HEK293T (cell line): ENCODE measurements at regions not wholly inside any gene's neighbourhood (a gene's known extent, or its start where the extent isn't known, plus 50 kb on each side); places are given as distances from the start of the nearest gene placed in this dataset.

Source experiments
- CTCF ChIA-PET: fragments of 350-600 bp; formaldehyde crosslinking; extraction: SDS; loops from one replicate; lab custom pipeline; 2021; ENCODE audit warnings: antibody characterized with exemption, inconsistent platforms; lab: Yijun Ruan, JAX
- POLR2A ChIA-PET: fragments of 350-600 bp; formaldehyde crosslinking; extraction: SDS; loops from one replicate; lab custom pipeline; 2020; ENCODE audit warnings: antibody characterized with exemption, inconsistent platforms; lab: Yijun Ruan, JAX
- DNase-seq: peaks from one replicate; pipeline ENCODE4 v3.0.0; 2012; ENCODE audit warnings: mixed read lengths; ENCODE audit errors: extremely low spot score
- ARNT ChIP-seq: fragments of 450-650 bp; IDR thresholded peaks from 2 replicates; pipeline ENCODE4 v1.6.1; 2017; ENCODE audit warnings: mild to moderate bottlenecking
- BHLHE40 ChIP-seq: fragments of 450-650 bp; IDR thresholded peaks from 2 replicates; pipeline ENCODE4 v1.6.1; 2016; ENCODE audit warnings: mild to moderate bottlenecking, moderate library complexity, borderline replicate concordance
- CTBP1 ChIP-seq: fragments of 450-650 bp; IDR thresholded peaks from 2 replicates; pipeline ENCODE4 v1.6.1; 2016; ENCODE audit warnings: borderline replicate concordance
- ELF4 ChIP-seq: fragments of 450-650 bp; IDR thresholded peaks from 2 replicates; pipeline ENCODE4 v1.6.1; 2017; ENCODE audit warnings: antibody characterized with exemption
- FOXA1 ChIP-seq: fragments of 450-650 bp; IDR thresholded peaks from 2 replicates; pipeline ENCODE4 v1.6.1; 2016; ENCODE audit warnings: mild to moderate bottlenecking
- FOXK2 ChIP-seq: fragments of 450-650 bp; IDR thresholded peaks from 2 replicates; pipeline ENCODE4 v1.6.1; 2016; ENCODE audit warnings: mild to moderate bottlenecking
- FOXM1 ChIP-seq: fragments of 450-650 bp; IDR thresholded peaks from 2 replicates; pipeline ENCODE4 v1.6.1; 2017; ENCODE audit warnings: mild to moderate bottlenecking, borderline replicate concordance
- HDGF ChIP-seq: fragments of 450-650 bp; IDR thresholded peaks from 2 replicates; pipeline ENCODE4 v1.6.1; 2017; ENCODE audit warnings: antibody characterized with exemption, borderline replicate concordance
- L3MBTL2 ChIP-seq: fragments of 450-650 bp; conservative IDR thresholded peaks from 2 replicates; pipeline ENCODE4 v1.6.1; 2016; ENCODE audit warnings: mild to moderate bottlenecking
- LEF1 ChIP-seq: fragments of 450-650 bp; IDR thresholded peaks from 2 replicates; pipeline ENCODE4 v1.6.1; 2017; ENCODE audit warnings: mild to moderate bottlenecking, borderline replicate concordance
- NFRKB ChIP-seq: fragments of 450-650 bp; IDR thresholded peaks from 2 replicates; pipeline ENCODE4 v1.6.1; 2016; ENCODE audit warnings: mild to moderate bottlenecking, moderate library complexity
- SP1 ChIP-seq: fragments of 450-650 bp; IDR thresholded peaks from 2 replicates; pipeline ENCODE4 v1.6.1; 2017
- SUZ12 ChIP-seq: fragments of 450-650 bp; IDR thresholded peaks from 2 replicates; pipeline ENCODE4 v1.6.1; 2016; ENCODE audit warnings: mild to moderate bottlenecking
- TARDBP ChIP-seq: fragments of 450-650 bp; IDR thresholded peaks from 2 replicates; pipeline ENCODE4 v1.6.1; 2016
- ZNF384 ChIP-seq: fragments of 450-650 bp; IDR thresholded peaks from 2 replicates; pipeline ENCODE4 v1.6.1; 2016
- TF ChIP-seq, protein P1 (sequence below): fragments of 450-650 bp; IDR thresholded peaks from 2 replicates; pipeline ENCODE4 v1.6.1; 2016

DNA sequence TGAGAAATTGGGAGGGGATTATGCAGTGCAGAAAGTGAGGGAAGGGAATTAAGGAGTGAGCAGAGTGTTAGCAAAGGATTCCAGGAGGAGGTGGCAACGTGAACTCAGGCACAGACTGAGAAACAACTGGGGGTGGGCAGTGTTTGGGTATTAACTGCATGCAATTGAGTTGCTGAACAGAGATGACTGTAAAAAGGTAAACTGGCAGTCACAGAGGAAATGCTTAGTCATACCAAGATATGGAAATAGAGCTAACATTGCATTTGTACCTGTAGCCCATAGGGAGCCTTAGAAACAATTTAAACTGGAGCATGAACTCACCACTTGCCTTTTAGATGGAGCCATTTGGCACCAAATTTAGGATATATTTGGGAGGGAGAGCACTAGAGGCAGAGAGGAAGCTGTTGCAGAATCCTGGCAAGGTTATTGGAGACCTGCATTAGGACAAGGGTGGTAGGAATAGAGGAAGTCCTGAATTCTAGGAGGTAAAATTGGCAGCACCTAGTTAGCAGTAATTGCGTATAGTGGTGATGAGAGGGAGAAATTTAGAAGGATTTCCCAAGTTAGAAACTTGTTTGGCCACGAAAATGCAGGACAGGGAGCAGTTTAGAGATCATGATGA is 100.6 kb upstream of the FRY start:
- POLR2A ChIA-PET = no interaction called here
- CTCF ChIA-PET = no interaction called here
- TF ChIP-seq NFRKB (no peak), TARDBP (no peak), CTBP1 (no peak), ELF4 (no peak), FOXM1 (no peak), ARNT (no peak), FOXA1 (no peak)
- TF ChIP-seq, protein P1, sequence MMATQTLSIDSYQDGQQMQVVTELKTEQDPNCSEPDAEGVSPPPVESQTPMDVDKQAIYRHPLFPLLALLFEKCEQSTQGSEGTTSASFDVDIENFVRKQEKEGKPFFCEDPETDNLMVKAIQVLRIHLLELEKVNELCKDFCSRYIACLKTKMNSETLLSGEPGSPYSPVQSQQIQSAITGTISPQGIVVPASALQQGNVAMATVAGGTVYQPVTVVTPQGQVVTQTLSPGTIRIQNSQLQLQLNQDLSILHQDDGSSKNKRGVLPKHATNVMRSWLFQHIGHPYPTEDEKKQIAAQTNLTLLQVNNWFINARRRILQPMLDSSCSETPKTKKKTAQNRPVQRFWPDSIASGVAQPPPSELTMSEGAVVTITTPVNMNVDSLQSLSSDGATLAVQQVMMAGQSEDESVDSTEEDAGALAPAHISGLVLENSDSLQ = no peak
- no peak for DNase-seq

DNA sequence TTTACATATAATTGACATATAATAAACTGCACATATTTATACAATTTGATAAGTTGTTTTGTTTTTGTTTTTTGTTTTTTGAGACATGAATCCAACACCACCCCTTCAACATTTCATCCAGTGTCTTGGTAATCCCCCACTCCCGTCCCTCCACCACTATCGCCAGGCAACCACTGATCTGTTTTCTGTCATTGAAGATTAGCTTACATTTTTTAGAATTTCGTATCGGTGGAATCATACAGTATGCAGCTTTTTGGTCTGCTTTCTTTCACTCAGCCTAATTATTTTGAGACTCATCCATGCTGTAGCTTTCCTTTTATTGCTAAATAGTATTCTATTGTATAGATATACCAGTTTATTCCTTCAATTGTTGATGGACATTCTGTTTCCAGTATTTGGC is 94.1 kb upstream of the FRY start:
- TF ChIP-seq SP1 (no peak), TARDBP (no peak), FOXM1 (no peak), BHLHE40 (no peak), L3MBTL2 (no peak), CTBP1 (no peak), HDGF (no peak), SUZ12 (no peak), ZNF384 (no peak), ELF4 (no peak), NFRKB (no peak), FOXA1 (no peak), LEF1 (no peak), FOXK2 (no peak), ARNT (no peak)
- TF ChIP-seq, protein P1 = no peak
- POLR2A ChIA-PET = no interaction called here

DNA sequence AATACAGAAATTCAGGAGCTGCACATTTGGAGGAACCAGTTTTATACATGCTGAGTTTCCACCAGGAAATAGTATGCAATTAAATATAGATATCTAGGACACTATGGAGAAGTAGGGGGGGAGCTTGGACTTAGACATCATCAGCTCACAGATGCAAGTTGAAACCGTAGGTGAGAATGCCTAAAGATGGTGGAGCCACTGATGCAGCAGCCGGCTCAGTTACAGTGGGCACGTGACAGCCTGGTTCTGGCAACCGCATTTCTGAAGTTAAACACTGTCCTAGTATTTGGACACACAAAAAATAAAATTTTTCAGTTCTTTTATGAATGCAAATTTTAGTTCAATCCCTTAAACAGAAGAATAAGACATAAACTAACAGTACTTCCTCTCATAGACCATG is 91.5 kb upstream of the FRY start:
- ChIA-PET CTCF (no interaction called here), POLR2A (no interaction called here)
- TF ChIP-seq ELF4 (no peak), L3MBTL2 (no peak), CTBP1 (no peak), HDGF (no peak), FOXA1 (no peak)
- no peak for DNase-seq

More for the DNA sequence above, 94.1 kb upstream of the FRY start:
- CTCF ChIA-PET = no interaction called here
- DNase-seq = no peak

DNA sequence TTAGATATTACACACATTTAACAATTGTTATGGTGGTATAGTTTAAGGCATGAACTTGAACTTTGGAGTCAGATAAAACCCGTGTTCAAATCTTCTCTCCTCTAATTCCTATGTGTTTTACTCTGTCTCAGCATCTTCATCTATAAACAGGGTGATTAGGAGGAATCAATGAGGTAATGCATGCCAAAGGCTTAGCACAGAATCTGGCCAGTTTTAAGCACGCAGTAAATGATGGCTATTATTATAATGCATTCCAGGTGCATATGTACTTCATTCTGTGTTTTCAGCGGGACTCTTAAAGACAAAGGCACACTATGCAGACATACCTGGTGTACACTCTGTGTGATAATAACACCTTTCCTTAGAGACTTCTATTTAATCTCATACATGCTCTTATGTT is 88.0 kb upstream of the FRY start:
- POLR2A ChIA-PET = no interaction called here
- no peak for DNase-seq
- no peak for TF ChIP-seq L3MBTL2
- no peak for TF ChIP-seq CTBP1
- TF ChIP-seq SP1 = no peak
- no peak for TF ChIP-seq BHLHE40
- no peak for TF ChIP-seq FOXM1
- no peak for TF ChIP-seq NFRKB
- TF ChIP-seq LEF1 = no peak
- no peak for TF ChIP-seq HDGF
- no peak for TF ChIP-seq FOXK2
- TF ChIP-seq, protein P1 = no peak
- no peak for TF ChIP-seq SUZ12
- no peak for TF ChIP-seq ELF4
- no peak for TF ChIP-seq ZNF384
- no peak for TF ChIP-seq ARNT
- TF ChIP-seq FOXA1 = no peak
- CTCF ChIA-PET = no interaction called here

DNA sequence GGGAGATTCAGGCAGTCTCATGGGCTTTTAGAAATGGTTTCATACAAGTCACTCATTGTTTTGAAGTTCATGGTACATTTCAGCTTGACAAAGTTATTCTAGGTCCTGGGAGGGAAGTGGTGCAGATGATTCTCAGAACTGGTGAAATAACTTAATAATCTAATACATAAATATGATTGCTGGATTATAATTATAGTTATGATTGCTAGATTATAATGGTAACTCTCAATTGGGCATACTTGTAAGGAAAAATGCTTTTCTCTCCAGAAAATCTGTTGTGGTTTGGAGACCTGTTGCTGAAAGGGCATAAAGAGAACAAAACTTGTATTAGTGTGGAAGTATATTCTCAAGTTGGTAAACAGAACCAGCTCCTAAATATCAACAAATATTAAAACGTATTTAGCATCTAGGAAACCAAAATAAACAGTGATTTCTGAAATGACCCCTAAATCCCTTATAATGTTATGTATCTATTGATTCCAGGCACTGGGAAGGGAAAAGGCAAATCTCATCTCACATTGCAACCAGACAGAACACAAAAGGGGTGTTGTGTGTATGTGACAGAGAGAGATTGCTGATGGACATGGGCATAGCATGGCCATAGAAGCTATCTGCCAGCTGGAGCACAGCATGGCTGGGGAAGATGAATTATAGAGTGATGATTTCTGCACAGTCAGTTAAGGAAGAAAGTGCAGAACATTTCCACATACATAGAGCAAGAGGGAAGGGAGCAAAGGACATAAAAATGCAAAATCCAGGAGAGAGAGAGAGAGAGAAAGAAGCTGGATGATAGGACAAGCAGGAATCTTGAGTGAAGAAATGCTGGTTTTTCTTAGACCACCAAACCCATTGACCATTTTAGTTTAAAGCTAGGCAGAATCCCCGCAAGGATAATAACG is 87.1 kb upstream of the FRY start:
- ChIA-PET CTCF (interaction anchor here (0.6 to 1.2 kb wide), 2 partner anchors 35 to 1329 kb away, joined by 3 to 4 read pairs; no protein-coding TSS in a partner anchor), POLR2A (interaction anchor here (0.6 to 1.0 kb wide), 2 partner anchors 104 to 371 kb away, joined by 3 read pairs; partner anchors contain the start of genes BRCA2 and ZAR1L)
- TF ChIP-seq FOXM1 (no peak), FOXA1 (no peak), HDGF (no peak), ZNF384 (no peak), BHLHE40 (no peak), FOXK2 (no peak), L3MBTL2 (no peak), LEF1 (no peak), SUZ12 (no peak), SP1 (no peak), NFRKB (no peak), TARDBP (no peak), ARNT (no peak), ELF4 (no peak), CTBP1 (no peak)
- TF ChIP-seq, protein P1 = no peak
- no peak for DNase-seq
